Activated naive CD4-positive, alpha-beta T cell treated with anti-CD3 and anti-CD28 coated beads for 36 hours (primary cell): ENCODE measurements at regions not wholly inside any gene's neighbourhood (a gene's known extent, or its start where the extent isn't known, plus 50 kb on each side); places are given as distances from the start of the nearest gene placed in this dataset.

Experiments
- CTCF ChIA-PET: fragments of 350-600 bp; sonication (Branson Sonifier 250); formaldehyde crosslinking; loops from one replicate; lab custom pipeline; 2021; ENCODE audit warnings: antibody characterized with exemption; lab: Charles Lee
- DNase-seq: peaks from one replicate; pipeline ENCODE4 v3.0.0-alpha.2; 2020
- H3K27ac Mint-ChIP-seq: one replicate; pipeline ENCODE4 v1.8.0; 2021; ENCODE audit warnings: mild to moderate bottlenecking, mixed read lengths
- H3K27me3 Mint-ChIP-seq: one replicate; pipeline ENCODE4 v1.8.0; 2021; ENCODE audit warnings: low read depth, mixed read lengths
- H3K36me3 Mint-ChIP-seq: one replicate; pipeline ENCODE4 v1.8.0; 2021; ENCODE audit warnings: low read depth, mixed read lengths
- H3K4me1 Mint-ChIP-seq: one replicate; pipeline ENCODE4 v1.8.0; 2021; ENCODE audit warnings: low read depth, mixed read lengths
- H3K4me3 Mint-ChIP-seq: one replicate; pipeline ENCODE4 v1.8.0; 2021; ENCODE audit warnings: mild to moderate bottlenecking, moderate library complexity, mixed read lengths
- H3K9me3 Mint-ChIP-seq: one replicate; pipeline ENCODE4 v1.8.0; 2021; ENCODE audit warnings: mixed read lengths
- intact Hi-C: fragments of 100-400 bp; cut with micrococcal nuclease; formaldehyde crosslinking; loops from one replicate; pipeline ENCODE4 v1.15.1; 2023

- peaks cover 6% of the 10 kb centered on the region for H3K27me3 Mint-ChIP-seq
- CTCF ChIA-PET, result no interaction called here
- H3K9me3 Mint-ChIP-seq, result no peaks in the 10 kb centered on the region
- intact Hi-C loops, result no loop called here
- H3K36me3 Mint-ChIP-seq, result no peaks in the 10 kb centered on the region
- DNase-seq, result no peak
- H3K4me3 Mint-ChIP-seq, result no peak overlapping the region
- no peaks in the 10 kb centered on the region for H3K4me1 Mint-ChIP-seq
- H3K27ac Mint-ChIP-seq, result no peak overlapping the region
Measured at GRCh38 chr18:10009321-10010144, 95.7 kb downstream of the VAPA start.

- intact Hi-C loops, result no loop called here
- no peak overlapping the region for H3K4me3 Mint-ChIP-seq
Measured at GRCh38 chr18:10010611-10011015, 96.8 kb downstream of the VAPA start.

GRCh38 chr18:10011061-10011460 lies 97.2 kb downstream of the VAPA start:
- Mint-ChIP-seq H3K4me1 (no peaks in the 10 kb centered on the region), H3K9me3 (no peaks in the 10 kb centered on the region), H3K27me3 (peaks cover 6% of the 10 kb centered on the region), H3K27ac (no peak overlapping the region), H3K36me3 (no peaks in the 10 kb centered on the region), H3K4me3 (no peak overlapping the region)
- intact Hi-C loops, result no loop called here
- no peak for DNase-seq
- CTCF ChIA-PET, result interaction anchor here (0.7 kb wide), 1 partner anchor 16 kb away, joined by 3 read pairs; no protein-coding TSS in a partner anchor

More at GRCh38 chr18:10010611-10011015, 96.8 kb downstream of the VAPA start:
- Mint-ChIP-seq H3K27ac (no peak overlapping the region), H3K36me3 (no peaks in the 10 kb centered on the region), H3K4me1 (no peaks in the 10 kb centered on the region), H3K27me3 (peaks cover 6% of the 10 kb centered on the region), H3K9me3 (no peaks in the 10 kb centered on the region)
- CTCF ChIA-PET, result interaction anchor here (0.7 kb wide), 1 partner anchor 16 kb away, joined by 3 read pairs; no protein-coding TSS in a partner anchor
- no peak for DNase-seq

- Mint-ChIP-seq H3K9me3 (no peaks in the 10 kb centered on the region), H3K4me1 (peaks cover 5% of the 10 kb centered on the region), H3K4me3 (no peak overlapping the region), H3K27me3 (peaks cover 6% of the 10 kb centered on the region), H3K36me3 (no peaks in the 10 kb centered on the region), H3K27ac (no peak overlapping the region)
- CTCF ChIA-PET, result no interaction called here
- no peak for DNase-seq
- intact Hi-C loops, result no loop called here
Measured at GRCh38 chr18:10011751-10012150, 97.9 kb downstream of the VAPA start.

DNA sequence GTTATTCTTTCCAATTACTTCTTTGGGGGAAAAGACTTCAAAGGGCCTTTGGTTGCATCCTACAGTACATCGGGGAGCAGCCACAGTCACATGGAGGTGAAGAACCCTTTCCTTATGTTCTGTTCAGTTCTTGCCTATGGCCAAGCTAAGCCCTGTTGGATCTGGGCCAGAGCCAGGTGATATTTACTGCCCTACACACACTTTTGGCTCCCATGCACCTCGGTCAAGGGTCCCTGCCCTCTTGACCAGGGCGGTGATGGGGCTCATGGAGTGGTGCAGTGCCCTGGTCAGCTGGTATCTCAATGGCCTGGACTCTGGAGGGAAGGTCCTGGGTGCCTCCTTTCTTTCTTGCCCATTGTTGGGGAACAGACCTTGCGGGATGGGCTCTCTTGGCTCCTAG lies 98.7 kb downstream of the VAPA start:
- peaks cover 6% of the 10 kb centered on the region for H3K27me3 Mint-ChIP-seq
- DNase-seq, result no peak
- intact Hi-C loops, result no loop called here
- CTCF ChIA-PET, result no interaction called here
- no peak overlapping the region for H3K4me3 Mint-ChIP-seq
- no peaks in the 10 kb centered on the region for H3K9me3 Mint-ChIP-seq
- peaks cover 5% of the 10 kb centered on the region for H3K4me1 Mint-ChIP-seq
- no peaks in the 10 kb centered on the region for H3K36me3 Mint-ChIP-seq
- H3K27ac Mint-ChIP-seq, result no peak overlapping the region

- H3K4me1 Mint-ChIP-seq, result peaks cover 5% of the 10 kb centered on the region
- H3K4me3 Mint-ChIP-seq, result no peak overlapping the region
- H3K27me3 Mint-ChIP-seq, result peaks cover 6% of the 10 kb centered on the region
- CTCF ChIA-PET, result no interaction called here
- H3K9me3 Mint-ChIP-seq, result no peaks in the 10 kb centered on the region
- intact Hi-C loops, result no loop called here
- DNase-seq, result no peak
- H3K36me3 Mint-ChIP-seq, result no peaks in the 10 kb centered on the region
- no peak overlapping the region for H3K27ac Mint-ChIP-seq
Measured at GRCh38 chr18:10013621-10014543, 100.1 kb downstream of the VAPA start.

- no peaks in the 10 kb centered on the region for H3K9me3 Mint-ChIP-seq
- no peak overlapping the region for H3K4me3 Mint-ChIP-seq
- no peaks in the 10 kb centered on the region for H3K36me3 Mint-ChIP-seq
- H3K4me1 Mint-ChIP-seq, result peaks cover 5% of the 10 kb centered on the region
- H3K27me3 Mint-ChIP-seq, result peaks cover 2% of the 10 kb centered on the region
- CTCF ChIA-PET, result no interaction called here
- H3K27ac Mint-ChIP-seq, result no peak overlapping the region
- intact Hi-C loops, result no loop called here
- no peak for DNase-seq
Measured at GRCh38 chr18:10015288-10015701, 101.5 kb downstream of the VAPA start.

DNA sequence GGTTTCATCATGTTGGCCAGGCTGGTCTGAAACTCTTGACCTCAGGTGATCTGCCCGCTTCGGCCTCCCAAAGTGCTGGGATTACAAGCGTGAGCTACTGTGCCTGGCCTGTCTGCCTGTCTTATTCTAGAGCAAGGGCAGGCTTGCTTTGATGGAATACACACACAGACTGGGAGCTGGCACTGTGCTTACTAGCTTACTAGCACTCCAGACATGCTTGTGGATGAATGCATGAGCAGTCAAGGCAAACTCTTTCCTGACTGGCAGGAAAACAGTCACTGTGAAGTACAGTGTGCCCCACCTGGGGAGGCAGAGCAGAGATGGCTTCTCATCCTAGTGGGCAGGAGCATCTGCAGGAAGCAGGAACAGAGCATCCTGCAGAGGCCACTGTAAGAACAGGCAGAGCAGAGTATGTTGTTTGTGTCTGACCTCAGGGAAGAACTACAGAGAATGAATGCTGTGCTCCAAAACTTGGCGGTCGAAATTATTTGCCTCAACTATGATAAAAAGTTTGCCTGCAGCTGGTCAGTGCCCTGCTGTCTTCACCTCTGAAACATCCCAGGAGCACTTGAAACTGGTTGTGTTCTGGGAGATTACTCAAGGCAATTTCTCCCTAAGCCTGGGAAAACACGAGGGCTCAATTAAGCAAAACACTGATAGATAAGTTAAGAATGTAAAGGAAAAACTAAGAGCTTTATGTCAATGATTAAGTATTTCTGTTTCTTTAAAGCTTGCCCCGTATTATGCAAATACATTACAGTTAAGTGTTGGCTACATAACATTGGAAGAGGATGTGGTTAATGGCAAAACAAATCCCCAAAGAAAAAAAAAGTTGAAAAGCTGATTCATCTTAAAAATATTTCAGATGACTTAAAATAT lies 102.4 kb downstream of the VAPA start:
- Mint-ChIP-seq H3K36me3 (no peaks in the 10 kb centered on the region), H3K27me3 (peaks cover 2% of the 10 kb centered on the region), H3K4me1 (peaks cover 5% of the 10 kb centered on the region), H3K4me3 (no peak overlapping the region), H3K9me3 (no peaks in the 10 kb centered on the region), H3K27ac (no peak overlapping the region)
- intact Hi-C loops, result no loop called here
- DNase-seq, result no peak
- CTCF ChIA-PET, result no interaction called here

DNA sequence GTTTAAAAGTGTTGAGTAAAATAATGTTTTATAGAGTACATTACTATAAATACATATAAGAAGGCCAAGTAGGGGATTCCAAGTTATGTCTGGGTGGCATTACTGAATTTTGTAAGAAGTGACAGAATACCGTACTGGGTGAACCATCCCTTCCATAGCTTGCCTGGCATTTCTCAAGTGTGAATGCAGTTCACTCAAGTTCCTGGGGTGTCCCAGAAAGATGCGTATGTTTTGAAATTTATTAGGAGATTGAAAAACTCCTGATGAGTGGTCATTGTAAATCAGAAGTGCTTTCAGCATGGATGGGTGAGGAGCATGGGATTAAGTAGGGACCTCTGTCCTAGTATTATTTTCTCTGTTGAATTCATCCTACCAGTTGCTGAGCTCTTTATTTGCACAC lies 103.2 kb downstream of the VAPA start:
- no peak for DNase-seq
- H3K36me3 Mint-ChIP-seq, result no peaks in the 10 kb centered on the region
- H3K27me3 Mint-ChIP-seq, result peaks cover 2% of the 10 kb centered on the region
- peaks cover 5% of the 10 kb centered on the region for H3K4me1 Mint-ChIP-seq
- CTCF ChIA-PET, result no interaction called here
- intact Hi-C loops, result no loop called here
- no peak overlapping the region for H3K27ac Mint-ChIP-seq
- no peaks in the 10 kb centered on the region for H3K9me3 Mint-ChIP-seq
- H3K4me3 Mint-ChIP-seq, result no peak overlapping the region

DNA sequence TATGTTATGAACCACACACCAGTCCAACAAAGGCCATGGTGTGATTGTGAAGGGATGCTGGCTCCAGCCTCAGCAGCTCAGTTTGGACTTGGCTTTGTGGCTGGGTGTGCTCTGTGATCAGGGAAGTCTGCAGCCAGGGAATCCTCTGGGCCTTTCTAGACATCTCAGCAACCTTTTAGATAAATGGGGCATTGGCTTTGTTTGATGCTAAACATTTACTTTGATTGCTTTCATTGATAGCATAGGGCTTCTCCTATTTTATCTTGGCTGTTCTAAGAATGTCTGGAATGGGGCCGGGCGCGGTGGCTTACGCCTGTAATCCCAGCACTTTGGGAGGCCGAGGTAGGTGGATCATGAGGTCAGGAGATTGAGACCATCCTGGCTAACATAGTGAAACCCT lies 104.5 kb downstream of the VAPA start:
- peaks cover 5% of the 10 kb centered on the region for H3K4me1 Mint-ChIP-seq
- DNase-seq, result no peak
- CTCF ChIA-PET, result no interaction called here
- no peaks in the 10 kb centered on the region for H3K36me3 Mint-ChIP-seq
- peaks cover 2% of the 10 kb centered on the region for H3K27me3 Mint-ChIP-seq
- intact Hi-C loops, result no loop called here
- no peaks in the 10 kb centered on the region for H3K9me3 Mint-ChIP-seq
- H3K4me3 Mint-ChIP-seq, result no peak overlapping the region
- H3K27ac Mint-ChIP-seq, result no peak overlapping the region

GRCh38 chr18:10020171-10020570 lies 106.4 kb downstream of the VAPA start:
- Mint-ChIP-seq H3K9me3 (no peaks in the 10 kb centered on the region), H3K27me3 (no peaks in the 10 kb centered on the region), H3K27ac (no peak overlapping the region), H3K4me3 (no peak overlapping the region), H3K4me1 (peaks cover 5% of the 10 kb centered on the region), H3K36me3 (no peaks in the 10 kb centered on the region)
- intact Hi-C loops, result no loop called here
- CTCF ChIA-PET, result interaction anchor here (0.7 kb wide), 1 partner anchor 21 kb away, joined by 3 read pairs; no protein-coding TSS in a partner anchor
- DNase-seq, result no peak

DNA sequence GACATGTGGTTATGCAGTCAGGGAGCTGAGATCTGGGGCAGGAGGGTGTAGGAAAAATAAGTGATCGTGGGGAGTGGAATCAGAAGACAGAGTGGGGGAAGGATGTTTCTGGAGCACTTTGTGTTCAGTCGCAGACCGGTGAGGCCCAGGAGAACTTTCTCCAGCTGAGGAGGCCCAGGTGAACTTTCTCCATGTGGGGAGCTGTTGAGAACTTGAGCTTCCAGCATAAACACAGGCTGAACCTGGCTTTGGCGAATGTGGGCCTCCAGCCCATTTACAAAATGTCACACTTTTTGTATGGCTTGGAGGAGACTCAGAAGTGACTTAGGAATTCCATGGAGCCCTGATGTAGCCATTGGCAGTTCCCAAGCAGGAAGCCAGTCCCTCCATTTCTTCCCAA lies 108.5 kb downstream of the VAPA start:
- no peak overlapping the region for H3K27ac Mint-ChIP-seq
- CTCF ChIA-PET, result no interaction called here
- intact Hi-C loops, result no loop called here
- DNase-seq, result no peak
- H3K9me3 Mint-ChIP-seq, result no peaks in the 10 kb centered on the region
- H3K4me3 Mint-ChIP-seq, result no peak overlapping the region
- no peaks in the 10 kb centered on the region for H3K36me3 Mint-ChIP-seq
- no peaks in the 10 kb centered on the region for H3K27me3 Mint-ChIP-seq
- no peaks in the 10 kb centered on the region for H3K4me1 Mint-ChIP-seq
